Activated B cell treated with CpG ODN at 0.5 μM for 24 hours (primary cell): ENCODE measurements at regions not wholly inside any gene's neighbourhood (a gene's known extent, or its start where the extent isn't known, plus 50 kb on each side); places are given as distances from the start of the nearest gene placed in this dataset.

ENCODE experiments used
- ATAC-seq: fragments of 200-7000 bp; cut with Tn5 transposase; one replicate; pipeline ENCODE4 v1.10.0; 2021; ENCODE audit warnings: low read depth, mild to moderate bottlenecking, moderate library complexity
- CTCF ChIA-PET: fragments of 350-600 bp; sonication (Branson Sonifier 250); formaldehyde crosslinking; loops from one replicate; lab custom pipeline; 2021; ENCODE audit warnings: antibody characterized with exemption; lab: Charles Lee
- POLR2A ChIA-PET: fragments of 350-600 bp; sonication (Branson Sonifier 250); formaldehyde crosslinking; loops from one replicate; lab custom pipeline; 2021; ENCODE audit warnings: antibody characterized with exemption; lab: Charles Lee
- DNase-seq: peaks from one replicate; pipeline ENCODE4 v3.0.0; 2022
- H3K27ac Mint-ChIP-seq: one replicate; pipeline ENCODE4 v1.8.0; 2020; ENCODE audit warnings: mixed read lengths
- H3K27me3 Mint-ChIP-seq: one replicate; pipeline ENCODE4 v1.8.0; 2021; ENCODE audit warnings: mixed read lengths
- H3K36me3 Mint-ChIP-seq: one replicate; pipeline ENCODE4 v1.8.0; 2021; ENCODE audit warnings: low read depth, mixed read lengths
- H3K4me1 Mint-ChIP-seq: one replicate; pipeline ENCODE4 v1.8.0; 2021; ENCODE audit warnings: mixed read lengths
- H3K4me3 Mint-ChIP-seq: one replicate; pipeline ENCODE4 v1.8.0; 2020; ENCODE audit warnings: mild to moderate bottlenecking, mixed read lengths
- H3K9me3 Mint-ChIP-seq: one replicate; pipeline ENCODE4 v1.8.0; 2020; ENCODE audit warnings: mixed read lengths
- intact Hi-C: fragments of 100-400 bp; cut with micrococcal nuclease; formaldehyde crosslinking; loops from one replicate; pipeline ENCODE4 v1.15.1; 2024
- TF ChIP-seq, protein P1 (sequence below): fragments of 200-600 bp; IDR thresholded peaks from one replicate; pipeline ENCODE4 v1.8.0; 2022; ENCODE audit warnings: antibody characterized with exemption, mild to moderate bottlenecking

- Mint-ChIP-seq H3K27ac (no peak overlapping the region), H3K4me3 (no peak overlapping the region), H3K9me3 (no peaks in the 10 kb centered on the region), H3K4me1 (no peaks in the 10 kb centered on the region), H3K36me3 (no peaks in the 10 kb centered on the region), H3K27me3 (no peaks in the 10 kb centered on the region)
- ChIA-PET CTCF (no interaction called here), POLR2A (no interaction called here)
- no peak for ATAC-seq
- intact Hi-C loops, result no loop called here
- no peak for DNase-seq
- TF ChIP-seq, protein P1, sequence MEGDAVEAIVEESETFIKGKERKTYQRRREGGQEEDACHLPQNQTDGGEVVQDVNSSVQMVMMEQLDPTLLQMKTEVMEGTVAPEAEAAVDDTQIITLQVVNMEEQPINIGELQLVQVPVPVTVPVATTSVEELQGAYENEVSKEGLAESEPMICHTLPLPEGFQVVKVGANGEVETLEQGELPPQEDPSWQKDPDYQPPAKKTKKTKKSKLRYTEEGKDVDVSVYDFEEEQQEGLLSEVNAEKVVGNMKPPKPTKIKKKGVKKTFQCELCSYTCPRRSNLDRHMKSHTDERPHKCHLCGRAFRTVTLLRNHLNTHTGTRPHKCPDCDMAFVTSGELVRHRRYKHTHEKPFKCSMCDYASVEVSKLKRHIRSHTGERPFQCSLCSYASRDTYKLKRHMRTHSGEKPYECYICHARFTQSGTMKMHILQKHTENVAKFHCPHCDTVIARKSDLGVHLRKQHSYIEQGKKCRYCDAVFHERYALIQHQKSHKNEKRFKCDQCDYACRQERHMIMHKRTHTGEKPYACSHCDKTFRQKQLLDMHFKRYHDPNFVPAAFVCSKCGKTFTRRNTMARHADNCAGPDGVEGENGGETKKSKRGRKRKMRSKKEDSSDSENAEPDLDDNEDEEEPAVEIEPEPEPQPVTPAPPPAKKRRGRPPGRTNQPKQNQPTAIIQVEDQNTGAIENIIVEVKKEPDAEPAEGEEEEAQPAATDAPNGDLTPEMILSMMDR, result no peak
These were observed 190.2 kb upstream of the DPH6 start for GRCh38 chr15:35736150-35736549.

DNA sequence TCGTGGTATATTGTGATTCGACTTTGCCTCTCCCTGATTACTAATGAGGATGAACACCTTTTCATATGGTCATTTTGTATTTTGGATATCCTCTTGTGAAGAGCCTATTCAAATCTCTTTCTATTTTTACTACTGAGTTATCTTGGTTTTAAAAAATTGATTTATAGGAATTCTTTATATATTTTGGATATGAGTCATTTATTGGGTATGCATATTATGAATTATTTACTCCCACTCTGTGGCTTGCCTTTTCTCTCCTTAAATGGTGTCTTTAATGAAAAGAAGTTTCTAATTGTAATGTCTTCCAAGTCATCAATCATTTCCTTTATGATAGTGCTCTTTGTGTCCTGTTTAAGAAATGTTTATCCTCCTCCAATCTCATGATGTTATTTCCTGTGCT lies 191.5 kb upstream of the DPH6 start:
- Mint-ChIP-seq H3K27me3 (no peaks in the 10 kb centered on the region), H3K27ac (no peak overlapping the region), H3K4me3 (no peak overlapping the region), H3K36me3 (no peaks in the 10 kb centered on the region), H3K4me1 (no peaks in the 10 kb centered on the region), H3K9me3 (no peaks in the 10 kb centered on the region)
- DNase-seq (no peak), ATAC-seq (no peak)
- TF ChIP-seq, protein P1, result no peak
- intact Hi-C loops, result no loop called here
- ChIA-PET CTCF (no interaction called here), POLR2A (interaction anchor here (0.6 kb wide), 1 partner anchor 222 kb away, joined by 5 read pairs; no protein-coding TSS in a partner anchor)

- Mint-ChIP-seq H3K4me1 (no peaks in the 10 kb centered on the region), H3K9me3 (peaks cover 4% of the 10 kb centered on the region), H3K27ac (no peak overlapping the region), H3K4me3 (no peak overlapping the region), H3K36me3 (no peaks in the 10 kb centered on the region), H3K27me3 (peaks cover 3% of the 10 kb centered on the region)
- CTCF ChIA-PET, result no interaction called here
- ATAC-seq (no peak), DNase-seq (no peak)
- intact Hi-C loops, result no loop called here
- POLR2A ChIA-PET, result no interaction called here
- TF ChIP-seq, protein P1, result no peak
These were observed 192.4 kb upstream of the DPH6 start for GRCh38 chr15:35738370-35738769.

DNA sequence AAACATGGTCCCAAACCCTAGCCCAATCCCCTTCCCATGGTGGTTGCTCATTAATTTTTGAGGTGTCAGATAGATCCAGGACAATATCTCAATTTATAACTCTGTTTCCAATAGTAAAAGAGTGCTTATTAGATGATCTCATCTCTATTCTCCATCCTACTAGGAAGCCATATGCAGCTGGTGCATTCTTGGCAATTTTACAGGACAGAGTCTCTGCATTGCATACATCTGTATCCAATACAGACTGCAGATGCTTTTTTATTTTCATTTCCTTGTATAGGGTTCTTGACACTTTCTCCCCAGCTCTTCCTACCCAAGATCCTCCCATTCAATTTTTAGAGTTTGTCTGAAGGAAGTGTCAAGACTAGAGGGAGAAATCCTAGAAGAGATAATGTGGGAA lies 194.8 kb upstream of the DPH6 start:
- intact Hi-C loops, result no loop called here
- ATAC-seq (no peak), DNase-seq (no peak)
- no peaks in the 10 kb centered on the region for H3K4me1 Mint-ChIP-seq
- H3K27me3 Mint-ChIP-seq, result peaks cover 3% of the 10 kb centered on the region
- TF ChIP-seq, protein P1, result no peak
- no peak overlapping the region for H3K27ac Mint-ChIP-seq
- peaks cover 4% of the 10 kb centered on the region for H3K9me3 Mint-ChIP-seq
- CTCF ChIA-PET, result interaction anchor here (1.5 kb wide), 1 partner anchor 11 kb away, joined by 4 read pairs; no protein-coding TSS in a partner anchor
- POLR2A ChIA-PET, result no interaction called here
- no peaks in the 10 kb centered on the region for H3K36me3 Mint-ChIP-seq
- no peak overlapping the region for H3K4me3 Mint-ChIP-seq

DNA sequence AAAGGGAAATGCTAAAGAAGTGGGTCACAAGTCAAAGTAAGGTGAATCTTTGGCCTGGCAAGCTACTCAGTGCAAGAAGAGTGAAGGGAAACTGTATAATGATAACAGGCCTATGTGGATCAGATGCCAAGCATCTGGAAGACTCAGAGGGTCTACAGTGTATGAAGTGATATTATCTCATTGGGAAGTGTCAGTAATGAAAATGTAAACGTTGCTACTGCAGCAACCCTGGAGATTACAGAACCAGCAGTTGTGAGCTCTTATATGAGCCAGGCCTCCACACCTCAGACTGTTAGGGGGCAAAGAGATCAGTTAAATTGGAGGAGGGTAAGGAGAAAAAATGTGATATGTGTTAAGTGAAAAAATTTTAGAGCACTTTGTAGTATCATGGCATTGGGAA lies 195.4 kb upstream of the DPH6 start:
- no peak for ATAC-seq
- Mint-ChIP-seq H3K36me3 (no peaks in the 10 kb centered on the region), H3K9me3 (peaks cover 4% of the 10 kb centered on the region), H3K27me3 (peaks cover 3% of the 10 kb centered on the region), H3K27ac (no peak overlapping the region), H3K4me1 (no peaks in the 10 kb centered on the region), H3K4me3 (no peak overlapping the region)
- DNase-seq, result no peak
- CTCF ChIA-PET, result interaction anchor here (1.5 kb wide), 1 partner anchor 10 kb away, joined by 4 read pairs; no protein-coding TSS in a partner anchor
- TF ChIP-seq, protein P1, result no peak
- POLR2A ChIA-PET, result no interaction called here
- intact Hi-C loops, result no loop called here
